ENCODE measurements at regions not wholly inside any gene's neighbourhood (a gene's known extent, or its start where the extent isn't known, plus 50 kb on each side); places are given as distances from the start of the nearest gene placed in this dataset.

DNA sequence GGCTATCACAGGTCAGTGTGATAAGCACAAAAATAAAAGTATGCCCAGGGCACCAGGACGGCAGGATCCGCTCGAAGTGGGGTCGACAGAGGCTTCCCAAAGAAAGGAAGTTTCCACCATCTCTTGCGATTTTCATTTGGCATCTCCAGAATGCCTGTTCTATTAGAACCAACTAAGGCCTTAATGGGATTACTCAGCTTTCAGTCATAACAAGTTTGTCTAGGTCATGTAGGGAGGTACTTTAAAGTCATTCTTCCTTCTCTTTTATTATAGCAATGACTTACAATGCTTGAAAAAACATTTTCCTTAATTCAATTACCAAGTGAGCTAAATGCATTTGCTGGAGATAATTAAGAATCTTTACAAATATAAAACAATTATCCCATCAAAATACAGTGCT lies 83.6 kb upstream of the DIO3 start:
- no peak for TF ChIP-seq POLR2A (IDR thresholded peaks at IDR 0.05; ENCODE audit: low read depth, low read length)
- TF ChIP-seq, protein P1, sequence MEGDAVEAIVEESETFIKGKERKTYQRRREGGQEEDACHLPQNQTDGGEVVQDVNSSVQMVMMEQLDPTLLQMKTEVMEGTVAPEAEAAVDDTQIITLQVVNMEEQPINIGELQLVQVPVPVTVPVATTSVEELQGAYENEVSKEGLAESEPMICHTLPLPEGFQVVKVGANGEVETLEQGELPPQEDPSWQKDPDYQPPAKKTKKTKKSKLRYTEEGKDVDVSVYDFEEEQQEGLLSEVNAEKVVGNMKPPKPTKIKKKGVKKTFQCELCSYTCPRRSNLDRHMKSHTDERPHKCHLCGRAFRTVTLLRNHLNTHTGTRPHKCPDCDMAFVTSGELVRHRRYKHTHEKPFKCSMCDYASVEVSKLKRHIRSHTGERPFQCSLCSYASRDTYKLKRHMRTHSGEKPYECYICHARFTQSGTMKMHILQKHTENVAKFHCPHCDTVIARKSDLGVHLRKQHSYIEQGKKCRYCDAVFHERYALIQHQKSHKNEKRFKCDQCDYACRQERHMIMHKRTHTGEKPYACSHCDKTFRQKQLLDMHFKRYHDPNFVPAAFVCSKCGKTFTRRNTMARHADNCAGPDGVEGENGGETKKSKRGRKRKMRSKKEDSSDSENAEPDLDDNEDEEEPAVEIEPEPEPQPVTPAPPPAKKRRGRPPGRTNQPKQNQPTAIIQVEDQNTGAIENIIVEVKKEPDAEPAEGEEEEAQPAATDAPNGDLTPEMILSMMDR (IDR thresholded peaks at IDR 0.05; ENCODE audit: extremely low read depth in 1 of 2, insufficient read depth in 1 of 2, low read depth in 1 of 2, low read length in 2 of 2) = no peak
- TF ChIP-seq POLR2AphosphoS5 (IDR thresholded peaks at IDR 0.05; ENCODE audit: insufficient read depth, low read depth, low read length) = no peak
- TF ChIP-seq EZH2 (IDR thresholded peaks at IDR 0.05; ENCODE audit: borderline replicate concordance, low read depth, low read length, severe bottlenecking) = no peak
- no peak for TF ChIP-seq MYC (IDR thresholded peaks at IDR 0.05; ENCODE audit: low read depth, low read length)
- TF ChIP-seq JUN (IDR thresholded peaks at IDR 0.05; ENCODE audit: borderline replicate concordance, insufficient read depth, insufficient read length, low read depth) = no peak
- no peak for TF ChIP-seq FOS (IDR thresholded peaks at IDR 0.05; ENCODE audit: borderline replicate concordance, insufficient read depth, low read length)
- TF ChIP-seq GATA2 (IDR thresholded peaks at IDR 0.05; ENCODE audit: insufficient read depth, insufficient read length, low read depth, low read length) = no peak
- TF ChIP-seq, protein P2, sequence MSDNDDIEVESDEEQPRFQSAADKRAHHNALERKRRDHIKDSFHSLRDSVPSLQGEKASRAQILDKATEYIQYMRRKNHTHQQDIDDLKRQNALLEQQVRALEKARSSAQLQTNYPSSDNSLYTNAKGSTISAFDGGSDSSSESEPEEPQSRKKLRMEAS (IDR thresholded peaks at IDR 0.05; ENCODE audit: insufficient read depth, insufficient read length) = no peak

Measured in endothelial cell of umbilical vein (primary cell).